Activated CD4-positive, CD25-positive, alpha-beta regulatory T cell (primary cell): ENCODE measurements at regions not wholly inside any gene's neighbourhood (a gene's known extent, or its start where the extent isn't known, plus 50 kb on each side); places are given as distances from the start of the nearest gene placed in this dataset.
"Not testable (repeated sequence)": the region's sequence is repeated elsewhere in the genome, so short reads cannot be mapped to it uniquely, and the experiment has no call there.

Experiments used
- DNase-seq, 4 experiments: peaks; one replicate each; lab custom pipeline; 2025; lab: John Stamatoyannopoulos, UW

DNA sequence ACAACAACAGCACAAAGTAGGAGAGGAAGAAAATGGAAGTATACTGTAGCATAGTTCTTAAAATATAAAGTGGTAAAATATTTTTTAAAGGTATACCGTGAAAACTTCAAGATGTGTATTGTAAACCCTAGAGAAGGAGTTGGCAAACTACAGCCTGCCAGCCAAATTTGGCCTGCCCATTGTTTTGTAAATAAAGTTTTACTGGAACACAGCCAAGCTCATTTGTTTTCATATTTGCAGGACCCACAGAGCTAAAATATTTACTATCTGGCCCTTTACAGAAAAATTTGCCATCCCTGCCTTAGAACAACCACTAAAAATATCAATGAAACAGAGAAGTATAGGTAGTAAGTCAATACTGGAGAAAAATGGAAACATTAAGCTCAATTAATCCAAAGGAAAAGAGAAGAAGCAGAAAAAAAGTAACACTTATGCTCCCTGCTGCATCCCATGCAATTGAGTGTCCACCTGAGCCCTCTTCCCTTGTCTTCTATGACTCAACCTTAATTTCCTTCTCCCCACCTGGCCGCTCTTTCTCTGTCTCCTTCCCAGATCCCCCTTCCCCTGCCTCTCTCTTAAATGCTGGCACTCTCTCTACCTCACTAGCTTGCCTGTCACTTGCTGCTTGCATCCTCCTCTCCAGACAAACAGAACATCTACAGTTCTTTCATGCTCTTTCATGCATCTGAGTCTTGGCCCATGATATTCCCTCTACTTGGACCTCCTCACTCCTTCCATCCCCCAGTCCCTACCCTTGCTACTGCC, 50.6 kb upstream of the FER start:
- DNase-seq: no peak

DNA sequence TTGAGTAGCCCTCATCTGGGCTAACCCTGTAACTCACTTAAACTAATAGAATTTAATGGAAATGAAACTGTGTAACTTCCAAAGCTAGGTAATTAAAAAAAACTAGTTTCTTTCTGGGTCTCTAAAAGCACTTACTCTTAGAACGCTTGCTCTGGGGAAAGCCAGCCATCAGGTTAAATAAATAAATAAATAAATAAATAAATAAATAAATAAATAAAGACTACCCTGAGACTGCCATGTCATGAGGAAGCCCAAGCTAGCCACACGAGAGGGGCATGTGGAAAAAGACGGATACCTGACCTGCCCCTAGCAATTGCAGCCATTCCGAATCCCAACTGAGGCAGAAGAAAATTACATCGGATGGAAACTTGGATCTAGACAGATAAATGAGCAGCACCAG, 51.3 kb upstream of the FER start:
- DNase-seq: no peak

DNA sequence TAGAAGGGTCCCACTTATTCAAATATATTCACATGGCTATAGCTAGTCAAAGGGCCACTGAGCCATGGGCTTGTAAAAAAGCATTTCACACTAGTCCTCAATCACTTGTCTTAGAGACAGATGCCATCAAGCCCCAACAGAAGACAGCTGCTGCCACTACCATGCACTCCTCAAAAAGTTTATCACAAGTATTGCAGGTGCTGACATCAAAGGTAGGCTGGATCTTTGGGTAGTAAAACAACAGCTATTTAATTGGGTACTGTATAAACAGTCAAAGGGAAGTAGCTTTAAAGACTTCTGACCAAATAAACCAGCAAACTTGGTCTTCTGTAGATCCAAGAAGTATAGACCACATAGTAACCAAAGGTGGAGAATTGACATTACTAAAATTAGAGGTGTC, 59.2 kb upstream of the FER start:
- DNase-seq: no peak

DNA sequence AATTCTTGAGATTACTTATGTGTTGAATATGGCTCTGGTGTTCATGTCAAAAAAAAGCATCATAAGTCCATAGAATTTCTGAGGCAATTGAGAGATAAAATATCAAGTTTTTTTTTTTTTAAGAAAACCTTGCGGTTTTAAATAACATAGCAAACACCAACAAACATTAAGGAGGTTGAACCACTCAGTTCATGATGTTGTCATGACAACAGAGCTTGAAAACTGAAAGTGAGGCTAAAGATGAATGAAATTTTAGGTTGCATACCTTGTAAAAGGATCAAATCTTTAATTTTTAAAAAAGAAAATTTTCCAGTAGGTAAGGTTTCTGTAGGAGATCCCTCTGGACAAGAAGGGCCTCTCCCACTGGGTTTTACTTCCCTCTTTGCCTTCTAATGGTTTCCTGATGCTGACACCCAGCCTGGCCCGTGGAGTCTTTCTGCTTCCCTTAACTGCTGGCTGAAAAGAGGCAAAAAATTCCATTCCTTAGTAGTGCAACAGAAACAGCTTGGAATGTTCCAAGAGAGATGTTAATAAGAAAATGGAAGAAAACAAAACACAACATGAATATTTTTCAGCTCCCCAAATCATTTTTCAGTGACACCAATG, 60.0 kb upstream of the FER start:
- DNase-seq: no peak

DNA sequence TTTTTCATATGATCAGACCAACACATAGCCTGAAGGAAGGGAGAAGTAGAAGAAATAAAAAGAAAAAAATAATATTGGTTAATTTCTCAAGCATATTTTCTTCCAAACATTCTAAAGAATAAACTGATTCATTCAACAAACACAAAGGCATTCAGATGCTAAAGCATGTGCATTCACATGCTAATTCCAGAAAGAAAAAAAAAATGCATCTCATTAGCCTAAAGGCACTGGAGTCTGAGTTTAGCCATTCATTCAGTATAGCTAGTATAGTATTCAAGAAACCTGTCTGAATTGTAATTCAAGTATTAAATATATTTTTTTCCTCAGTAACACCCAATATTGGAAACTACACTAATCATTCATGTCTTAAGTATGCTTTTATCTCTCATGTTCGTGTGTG, 61.0 kb upstream of the FER start:
- DNase-seq: no peak

GRCh38 chr5:108685448-108686216, 62.1 kb upstream of the FER start:
- not testable (repeated sequence) for DNase-seq

- no peak for DNase-seq
Observed at GRCh38 chr5:108681079-108681921, 66.4 kb upstream of the FER start.

DNA sequence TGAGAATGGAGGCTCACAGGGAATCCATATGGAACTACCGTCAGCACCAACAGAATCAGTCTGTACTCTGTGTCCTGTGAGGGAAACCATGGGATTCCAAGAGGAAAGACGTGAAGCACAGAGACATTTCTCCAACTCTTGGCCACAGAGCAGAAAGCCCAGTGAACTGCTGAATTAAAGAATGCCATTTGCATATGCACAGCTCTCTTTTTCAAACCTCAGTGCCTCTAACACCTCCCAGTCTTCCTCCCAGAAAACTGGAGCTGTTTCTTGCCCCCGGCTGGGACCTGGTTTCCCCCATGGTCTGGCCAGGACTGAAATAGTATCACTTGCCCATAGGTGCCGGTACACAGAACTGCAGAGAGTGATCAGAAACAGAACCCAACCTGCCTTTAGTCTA, 69.6 kb upstream of the FER start:
- DNase-seq: no peak

DNA sequence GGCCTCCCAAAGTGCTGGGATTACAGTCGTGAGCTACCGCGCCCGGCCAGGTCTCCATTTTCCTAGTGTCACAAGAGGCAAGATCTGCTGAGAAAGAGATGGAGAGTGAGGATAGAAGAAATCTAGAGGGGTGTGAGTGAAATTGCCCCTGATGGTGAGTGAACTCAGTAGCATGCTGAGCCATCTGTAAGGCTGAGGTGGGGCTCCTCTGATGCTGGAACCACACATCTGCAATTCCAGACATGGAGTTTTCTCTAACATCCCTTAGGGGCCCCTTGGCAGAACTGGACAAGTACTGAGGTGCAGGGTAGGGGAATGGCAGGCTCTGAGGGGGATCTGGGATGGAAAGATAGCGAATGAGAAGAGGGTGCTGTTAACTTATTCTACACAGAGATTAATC, 72.0 kb upstream of the FER start:
- DNase-seq: no peak

- no peak for DNase-seq
Observed at GRCh38 chr5:108672639-108673038, 75.1 kb upstream of the FER start.

GRCh38 chr5:108670591-108671289, 77.0 kb upstream of the FER start:
- no peak for DNase-seq

DNA sequence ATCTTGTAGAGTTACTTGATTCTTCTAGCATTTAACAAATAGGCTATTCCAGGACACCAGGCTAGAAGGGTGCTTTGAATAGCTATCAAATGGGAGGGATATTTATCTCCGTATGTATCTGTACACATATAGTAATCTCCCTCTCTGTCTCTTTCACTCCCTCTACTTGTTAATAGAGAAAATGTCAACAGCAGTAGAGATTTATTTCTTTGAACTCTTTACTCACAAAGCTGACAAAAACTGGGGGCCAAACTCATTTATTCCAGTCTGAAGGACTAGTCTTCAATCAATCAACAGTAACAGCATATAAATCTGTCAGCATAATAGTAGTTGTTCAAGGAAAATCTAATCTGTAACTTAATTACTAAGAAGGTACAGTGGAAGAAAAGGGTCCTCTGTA, 78.2 kb upstream of the FER start:
- DNase-seq: no peak

- DNase-seq: no peak
Observed at GRCh38 chr5:108661590-108662219, 86.0 kb upstream of the FER start.

GRCh38 chr5:108661024-108661423, 86.7 kb upstream of the FER start:
- no peak for DNase-seq

DNA sequence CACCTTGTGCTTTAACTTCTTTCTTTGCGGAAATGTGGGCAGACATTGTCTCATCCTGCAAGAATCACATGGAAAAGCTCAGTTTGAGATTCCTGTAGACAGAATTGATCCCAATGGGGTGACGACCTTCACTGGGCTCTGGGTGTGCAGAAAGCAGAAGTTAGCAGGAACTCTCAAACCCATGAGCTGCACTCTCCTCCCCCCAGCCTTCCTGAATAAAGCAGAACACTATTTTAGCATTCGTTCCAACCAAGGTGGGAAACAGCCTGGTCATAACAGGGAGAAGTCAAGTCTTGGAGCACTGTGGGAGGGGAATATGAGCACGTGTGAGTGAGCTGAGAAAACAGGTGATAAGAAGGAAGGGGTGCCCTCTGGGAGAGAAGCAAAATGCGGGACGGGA, 87.4 kb upstream of the FER start:
- DNase-seq: no peak

DNA sequence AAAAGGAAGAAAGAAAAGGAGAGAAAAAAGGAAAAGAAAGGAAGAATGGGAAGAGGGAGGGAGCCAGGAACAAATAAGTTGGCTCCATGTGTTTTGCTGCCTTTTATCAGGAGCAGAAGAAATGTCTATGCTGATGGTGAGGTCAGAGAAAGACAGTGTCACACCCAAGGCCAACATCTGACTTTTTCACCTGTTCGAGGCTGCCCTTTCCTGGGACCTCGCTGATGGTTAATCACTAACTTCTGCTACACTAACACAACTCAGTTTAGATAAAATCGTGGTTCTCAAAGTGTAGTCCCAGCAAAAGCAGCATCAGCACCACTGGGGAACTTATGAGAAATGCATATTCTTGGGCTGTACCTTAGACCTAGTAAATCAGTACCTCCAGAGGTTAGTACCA, 88.2 kb upstream of the FER start:
- no peak for DNase-seq

DNA sequence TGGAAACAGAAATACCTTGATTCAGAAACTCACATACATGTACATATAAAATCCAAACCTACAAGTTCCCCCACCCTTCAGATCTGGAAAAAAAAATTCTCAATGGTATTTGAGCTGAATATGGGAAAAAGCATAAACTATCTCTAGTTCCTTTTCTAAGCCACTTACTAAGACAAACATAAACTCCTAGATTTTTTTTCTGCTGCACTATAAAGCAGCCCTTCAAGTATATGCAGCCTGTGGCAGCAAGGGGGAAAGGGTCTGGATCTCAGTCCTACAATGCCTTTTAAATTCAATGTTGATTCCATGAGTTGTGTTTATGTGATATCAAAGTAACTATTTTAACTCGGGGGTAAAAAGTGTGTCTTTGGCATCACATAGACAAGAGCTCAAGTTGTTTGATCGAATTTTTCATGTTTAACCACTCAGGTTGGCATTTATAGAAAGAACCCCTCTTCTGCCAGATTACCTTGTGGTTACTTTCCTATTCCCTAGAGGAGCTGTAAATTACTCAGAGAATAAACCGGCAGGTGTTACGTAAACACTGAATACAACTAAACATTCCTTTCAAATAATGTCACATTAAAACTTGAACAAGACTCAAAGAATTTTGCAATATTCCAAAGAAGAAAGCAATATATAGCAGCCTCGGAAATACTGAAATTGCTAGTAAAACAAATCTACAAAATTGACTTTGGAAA, 91.8 kb upstream of the FER start:
- DNase-seq: no peak

DNA sequence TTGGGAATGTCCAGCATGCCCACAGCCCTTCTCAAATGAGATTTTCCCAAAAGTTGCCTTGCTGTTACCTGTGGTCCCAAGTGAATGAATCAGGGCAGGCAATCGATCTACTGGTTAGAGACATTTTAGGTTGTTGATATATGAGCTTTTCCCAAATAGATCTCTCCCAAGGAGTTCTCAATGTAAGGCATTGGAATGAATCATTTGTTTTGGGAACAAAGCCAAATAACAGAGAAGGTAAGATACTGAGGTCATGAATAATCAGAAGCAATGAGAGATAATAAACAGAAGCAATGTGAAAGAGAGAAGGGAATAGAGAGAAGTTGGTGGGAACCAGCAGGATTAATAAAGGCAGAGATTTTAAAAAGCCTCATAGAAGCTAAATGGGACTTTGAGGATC, 93.6 kb upstream of the FER start:
- DNase-seq: no peak

DNA sequence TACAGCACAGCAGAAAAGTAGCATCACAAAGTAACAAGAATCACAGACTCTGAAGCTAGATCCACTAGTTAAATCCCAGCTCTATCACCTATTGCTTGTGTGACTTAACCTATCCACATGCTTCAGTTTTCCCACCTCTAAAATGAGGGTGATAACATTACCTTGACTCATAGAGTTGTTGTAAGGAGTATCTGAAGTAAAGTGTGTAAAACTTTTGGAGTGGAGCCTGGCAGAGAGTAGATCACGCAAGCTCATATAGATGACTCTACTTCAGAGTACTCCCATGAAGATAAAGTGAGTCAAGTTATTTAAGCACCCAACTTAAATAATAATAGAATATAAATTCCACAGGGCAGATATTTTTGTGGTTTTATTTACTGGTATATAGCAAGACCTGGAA, 94.5 kb upstream of the FER start:
- DNase-seq: no peak

DNA sequence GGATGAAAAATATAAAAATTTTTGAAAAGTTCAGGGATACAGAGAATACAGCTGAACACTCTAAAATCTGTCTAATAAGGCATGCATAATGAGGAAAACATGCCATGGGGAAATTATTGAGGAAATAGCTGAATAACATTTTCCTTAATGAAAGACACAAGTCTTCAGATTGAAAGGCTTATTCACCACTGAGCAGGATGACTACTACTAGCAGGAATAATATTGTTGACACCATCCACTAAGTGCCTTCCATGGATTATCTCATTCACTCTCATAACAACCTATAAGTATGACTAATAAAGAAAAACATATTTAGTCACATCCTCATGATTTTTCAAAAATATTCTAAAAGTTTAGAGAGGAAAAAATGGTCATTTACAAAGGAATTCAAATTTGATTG, 96.7 kb upstream of the FER start:
- no peak for DNase-seq

DNA sequence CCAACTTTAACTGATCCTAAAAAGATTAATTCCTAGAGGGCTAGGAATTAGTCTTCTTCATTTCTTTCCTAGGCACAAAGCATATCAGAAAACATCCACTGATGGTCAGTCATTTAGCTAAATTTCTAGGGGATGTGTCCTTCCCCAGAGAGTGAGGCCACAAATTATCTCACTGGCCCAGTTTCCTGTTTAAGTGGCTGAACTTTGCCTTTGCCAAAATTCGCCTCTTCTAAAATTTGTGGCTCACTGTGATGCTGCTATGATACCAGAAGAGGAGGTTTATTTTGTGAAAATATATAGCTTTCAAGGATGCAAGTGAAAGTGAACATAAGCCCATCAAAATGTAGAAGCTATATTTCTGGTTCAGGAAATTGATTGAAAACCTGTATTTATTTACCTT, 98.1 kb upstream of the FER start:
- DNase-seq: no peak
